GM19035 (cell line): ENCODE measurements at regions not wholly inside any gene's neighbourhood (a gene's known extent, or its start where the extent isn't known, plus 50 kb on each side); places are given as distances from the start of the nearest gene placed in this dataset.

ENCODE experiments used
- ATAC-seq: cut with Tn5 transposase; IDR thresholded peaks from one replicate; pipeline ENCODE4 v1.9.1; 2021; ENCODE audit not compliant: unreplicated experiment

DNA sequence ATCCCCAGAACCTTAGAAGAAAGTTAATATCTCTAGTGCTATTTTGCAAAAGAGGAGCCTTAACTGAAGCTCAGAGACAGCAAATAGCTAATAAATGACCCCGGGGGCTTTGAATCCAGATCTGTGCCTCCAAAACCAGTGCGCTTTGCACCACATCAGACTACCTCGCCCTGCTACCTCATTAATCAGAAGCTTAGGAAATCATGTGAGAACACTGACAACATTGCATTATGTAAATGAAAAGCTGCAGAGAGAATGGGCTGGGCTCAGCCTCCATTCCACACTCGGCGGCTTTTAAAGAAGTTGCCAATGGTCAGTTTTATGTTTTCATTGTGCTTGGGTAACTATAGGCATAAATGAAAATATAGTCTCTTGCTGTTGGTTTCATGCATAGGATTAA is 54.0 kb upstream of the STMND1 start:
- ATAC-seq = no peak

- ATAC-seq = no peak
Observed at GRCh38 chr6:17045581-17046322, 56.1 kb upstream of the STMND1 start.

DNA sequence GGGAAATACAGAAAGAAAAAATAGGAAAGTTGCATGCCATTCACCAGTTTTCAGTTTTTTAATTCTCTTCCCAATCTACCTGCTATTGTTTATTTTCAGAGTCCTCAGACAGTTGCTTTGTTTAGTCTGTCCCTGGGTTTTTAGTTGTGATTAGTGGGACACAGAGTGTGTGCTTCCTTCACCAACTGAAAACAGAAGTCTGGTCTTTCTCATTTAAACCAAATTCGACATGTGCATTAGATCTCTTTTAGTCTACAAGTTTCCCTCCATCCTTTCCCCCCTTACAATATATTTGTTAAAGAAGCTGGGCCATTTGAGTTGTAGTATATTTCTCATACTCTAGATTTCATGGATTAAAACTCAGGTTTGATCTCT is 58.7 kb upstream of the STMND1 start:
- no peak for ATAC-seq

DNA sequence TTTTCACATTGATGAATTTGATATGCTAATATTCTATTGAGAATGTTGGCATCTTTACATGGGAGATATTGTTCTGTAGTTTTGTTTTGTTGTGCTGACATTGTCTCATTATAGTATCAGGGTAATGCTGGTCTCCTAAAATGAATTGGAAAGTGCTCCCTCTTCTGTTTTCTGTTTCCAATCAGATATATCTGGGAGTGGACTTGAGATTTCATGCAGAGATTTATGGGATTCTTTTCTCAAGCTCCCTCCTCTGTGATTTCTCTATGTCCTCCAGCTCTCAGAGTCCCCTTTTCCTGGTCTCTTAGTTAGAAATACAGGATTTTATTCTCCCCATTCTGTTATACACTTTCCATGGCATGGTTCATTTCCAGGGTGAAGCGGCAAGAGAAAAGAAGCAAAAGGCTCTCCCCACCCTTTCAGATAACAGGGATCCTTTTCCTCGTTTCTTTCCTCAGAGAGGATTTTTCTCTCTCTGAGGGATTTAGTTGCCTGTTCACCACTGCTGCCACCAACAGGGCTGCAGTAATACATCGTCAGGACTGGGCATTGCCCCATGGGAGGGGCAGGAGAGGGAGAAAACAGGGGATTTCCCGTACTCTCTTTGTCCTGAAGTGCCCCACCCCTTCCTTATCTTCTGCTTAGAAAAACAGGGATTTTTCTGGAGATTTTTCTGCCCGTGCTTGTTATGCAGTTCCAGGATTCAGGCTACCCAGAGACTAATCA is 59.3 kb upstream of the STMND1 start:
- no peak for ATAC-seq

DNA sequence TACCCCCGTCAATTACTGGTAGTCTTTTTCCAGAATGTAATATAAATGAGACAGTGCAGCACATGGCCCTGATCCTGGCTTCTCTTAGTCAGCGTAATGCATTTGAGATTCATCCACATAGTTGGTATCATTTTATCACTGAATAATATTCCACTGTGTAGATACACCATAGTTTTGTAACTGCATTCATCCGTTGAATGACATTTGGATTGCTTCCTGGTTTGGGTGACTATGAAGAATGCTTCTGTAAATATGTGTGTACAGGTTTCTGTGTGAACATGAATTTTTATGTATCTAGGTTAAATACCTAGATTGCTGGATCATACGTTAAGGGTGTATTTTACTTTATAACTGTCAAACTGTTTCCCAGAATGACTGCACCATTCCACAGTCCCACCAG is 62.6 kb upstream of the STMND1 start:
- no peak for ATAC-seq

- ATAC-seq = no peak
Observed at GRCh38 chr6:17038316-17038715, 63.5 kb upstream of the STMND1 start.

DNA sequence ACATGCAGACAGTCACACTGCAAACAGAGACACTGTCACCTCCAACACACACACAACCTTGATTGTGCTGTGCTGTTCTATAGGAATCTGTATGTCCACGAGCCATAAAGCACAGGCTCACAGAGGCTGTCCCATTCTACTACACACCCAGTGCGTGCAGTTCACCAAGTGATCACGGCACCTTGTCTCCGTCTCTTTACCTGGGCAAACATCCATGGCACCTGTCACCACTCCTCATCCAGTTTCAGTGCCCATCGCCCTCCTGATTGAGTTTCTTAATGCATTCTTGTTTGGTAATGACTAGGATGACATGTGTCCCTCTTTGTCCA is 65.8 kb upstream of the STMND1 start:
- ATAC-seq = no peak

GRCh38 chr6:17035257-17036064 is 66.4 kb upstream of the STMND1 start:
- ATAC-seq = no peak

DNA sequence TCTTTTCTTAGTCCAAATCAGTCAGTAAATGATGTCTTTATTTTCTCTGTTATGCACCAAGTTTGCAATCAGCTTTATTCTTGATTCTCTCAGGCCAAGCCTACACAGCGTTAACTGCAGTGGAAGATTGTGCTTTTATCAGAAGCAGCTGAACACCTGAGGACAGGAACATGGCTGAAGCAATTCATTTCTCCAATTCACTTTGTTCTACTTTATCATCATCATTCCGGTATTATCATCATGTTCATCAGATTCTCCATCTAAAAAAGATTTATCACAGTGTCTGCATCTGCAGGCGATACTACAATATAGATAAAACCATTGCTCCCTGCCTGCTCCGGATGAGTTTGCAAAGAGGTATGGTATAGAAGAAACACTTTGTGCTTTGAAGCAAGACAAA is 68.1 kb upstream of the STMND1 start:
- no peak for ATAC-seq

DNA sequence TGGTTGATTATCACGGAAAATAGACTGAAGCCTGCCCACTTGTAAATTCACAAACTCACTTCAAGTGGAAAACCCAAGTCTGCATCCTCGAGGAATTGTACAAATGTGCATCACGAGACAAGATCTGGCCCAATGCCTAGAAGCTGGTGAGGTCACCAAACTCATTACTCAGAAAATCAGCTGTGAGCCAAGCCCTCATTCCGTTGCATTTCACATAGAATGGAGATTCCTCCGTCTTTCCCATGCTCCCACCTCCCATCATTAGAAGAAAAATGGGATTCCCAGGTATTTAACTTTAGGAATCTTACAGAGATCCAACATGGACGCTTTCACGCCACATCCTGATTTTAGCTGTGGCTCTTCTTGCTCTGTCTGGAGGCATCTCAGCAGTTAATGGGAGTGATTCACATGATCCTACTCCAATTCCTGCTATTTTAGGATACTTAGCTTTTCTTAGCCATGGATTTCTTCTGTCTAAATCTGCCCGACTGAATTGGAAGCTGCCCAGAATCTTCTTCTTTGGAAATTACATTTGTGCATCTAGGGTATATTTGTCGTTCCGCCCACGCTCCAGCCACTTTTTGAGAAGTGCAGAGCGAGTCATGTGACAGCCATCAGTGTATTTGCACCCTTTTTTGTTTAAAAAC is 68.7 kb upstream of the STMND1 start:
- no peak for ATAC-seq

DNA sequence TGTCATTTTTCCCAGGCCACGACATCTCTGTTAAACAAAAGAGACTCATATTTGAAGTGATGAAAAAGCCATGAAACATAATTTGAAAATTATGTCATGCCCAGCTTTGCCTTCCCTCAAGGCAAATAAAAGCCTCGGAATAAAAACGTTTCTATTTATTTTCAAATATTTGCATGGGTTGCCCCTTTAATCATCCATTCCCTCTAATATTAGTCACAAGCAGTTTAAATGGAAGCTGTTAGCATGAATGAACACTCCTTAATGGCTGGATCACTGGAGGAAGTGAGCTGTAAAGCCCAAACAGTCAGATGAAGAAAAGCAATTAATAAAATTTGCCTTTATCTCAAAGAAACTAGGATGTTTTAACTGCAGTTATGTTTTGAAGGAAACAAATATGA is 69.3 kb upstream of the STMND1 start:
- no peak for ATAC-seq

GRCh38 chr6:17031961-17032360 is 69.9 kb upstream of the STMND1 start:
- no peak for ATAC-seq

DNA sequence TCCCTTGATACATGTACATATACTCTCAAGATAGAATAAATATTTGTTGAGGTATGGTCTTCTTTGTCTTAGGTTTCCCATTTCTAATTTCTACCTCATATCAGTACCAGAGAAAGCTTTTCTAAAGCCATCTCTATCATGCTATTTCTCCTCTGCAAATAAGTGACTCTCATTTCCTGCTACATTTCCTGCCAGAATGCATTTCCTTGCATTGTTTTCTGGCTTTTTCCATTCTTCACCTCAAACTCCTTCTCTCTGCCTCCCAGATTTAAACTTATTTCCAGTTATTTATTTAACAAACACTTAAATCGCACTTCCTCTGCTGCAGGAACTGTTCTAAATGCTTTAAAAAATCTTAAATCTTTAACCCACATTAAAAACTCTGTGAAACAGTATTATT is 74.4 kb upstream of the STMND1 start:
- no peak for ATAC-seq

GRCh38 chr6:17022604-17023003 is 79.2 kb upstream of the STMND1 start:
- peak; percentile 53 for ATAC-seq

- ATAC-seq = no peak
Observed at GRCh38 chr6:17021539-17021889, 80.3 kb upstream of the STMND1 start.

GRCh38 chr6:17020889-17021538 is 80.8 kb upstream of the STMND1 start:
- ATAC-seq = no peak

- no peak for ATAC-seq
Observed at GRCh38 chr6:17018425-17018824, 83.4 kb upstream of the STMND1 start.

- ATAC-seq = no peak
Observed at GRCh38 chr6:17017416-17017815, 84.4 kb upstream of the STMND1 start.

- no peak for ATAC-seq
Observed at GRCh38 chr6:17015551-17016381, 86.1 kb upstream of the STMND1 start.

- peak; percentile 93 for ATAC-seq
Observed at GRCh38 chr6:17015144-17015543, 86.7 kb upstream of the STMND1 start.
